ENCODE measurements at regions not wholly inside any gene's neighbourhood (a gene's known extent, or its start where the extent isn't known, plus 50 kb on each side); places are given as distances from the start of the nearest gene placed in this dataset.
"Not testable (repeated sequence)": the region's sequence is repeated elsewhere in the genome, so short reads cannot be mapped to it uniquely, and the experiment has no call there.

DNA sequence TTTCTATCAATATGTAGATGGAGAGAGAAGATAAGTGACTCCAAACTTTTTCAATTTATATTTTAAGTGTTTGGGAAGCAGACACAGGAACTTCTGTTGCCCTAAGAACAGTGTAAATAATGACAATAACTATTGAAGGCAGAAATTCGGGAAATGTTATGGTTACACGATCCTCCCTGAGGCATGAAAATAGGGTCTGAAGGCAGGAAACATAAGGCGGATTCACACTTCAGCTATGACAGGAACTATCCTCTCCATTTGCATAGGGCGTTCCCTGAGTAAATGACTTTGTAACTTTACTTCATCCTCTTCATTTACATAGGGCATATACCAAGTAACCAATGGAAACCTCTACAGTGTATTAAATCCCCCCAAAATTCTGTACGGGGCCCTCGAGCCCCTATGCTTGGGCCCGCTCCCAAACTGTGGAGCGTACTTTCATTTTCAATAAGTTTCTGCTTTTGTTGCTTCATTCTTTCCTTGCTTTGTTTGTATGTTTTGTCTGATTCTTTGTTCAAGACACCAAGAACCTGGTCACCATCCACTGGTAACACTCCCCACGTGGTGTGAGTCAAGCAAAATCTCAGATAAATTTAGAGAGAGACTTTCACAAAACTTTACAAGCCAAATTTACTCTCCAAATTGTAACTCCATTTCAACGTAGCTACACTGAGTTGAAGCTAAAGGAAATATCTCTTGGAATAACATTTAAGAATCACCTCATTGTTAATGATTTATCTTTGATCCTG lies 2504.3 kb downstream of the ARAP2 start:
- no peak overlapping the region for H3K4me3 ChIP-seq (ENCODE audit: low read length)
- H3K36me3 ChIP-seq (ENCODE audit: control insufficient read depth, insufficient read depth, low read length, severe bottlenecking) = no peaks in the 10 kb centered on the region
- H3K9ac ChIP-seq (ENCODE audit: low read length) = no peak overlapping the region
- H3K4me1 ChIP-seq (ENCODE audit: control insufficient read depth, insufficient read depth, low read length) = no peaks in the 10 kb centered on the region
- DNase-seq (ENCODE audit: low read depth) = no peak
- no peaks in the 10 kb centered on the region for H3K27me3 ChIP-seq (replicated peaks; ENCODE audit: control insufficient read depth, insufficient read depth, low read length)
- no peaks in the 10 kb centered on the region for H3K9me3 ChIP-seq (ENCODE audit: control insufficient read depth, low read length)

DNA sequence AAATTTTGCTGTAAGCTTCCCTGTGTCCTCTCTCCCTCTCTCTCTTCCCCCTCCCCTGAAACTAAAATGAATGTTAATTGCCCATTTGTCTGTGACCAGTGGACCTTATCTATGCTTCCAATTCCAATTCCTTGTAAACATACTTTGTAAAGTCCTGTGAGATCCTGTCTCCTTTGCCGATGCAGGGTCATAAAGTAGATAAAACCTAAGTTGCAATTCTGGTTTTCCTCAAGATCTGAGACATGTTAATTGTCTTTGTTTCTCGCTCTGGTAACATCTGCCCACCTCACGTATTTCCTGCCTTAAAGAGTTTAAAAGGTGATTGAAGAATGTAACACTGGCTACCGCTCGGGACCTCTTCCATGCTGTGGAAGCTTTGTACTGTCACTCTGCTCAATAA lies 2503.4 kb downstream of the ARAP2 start:
- DNase-seq (ENCODE audit: low read depth); H3K9me3 ChIP-seq (ENCODE audit: control insufficient read depth, low read length): not testable (repeated sequence)

DNA sequence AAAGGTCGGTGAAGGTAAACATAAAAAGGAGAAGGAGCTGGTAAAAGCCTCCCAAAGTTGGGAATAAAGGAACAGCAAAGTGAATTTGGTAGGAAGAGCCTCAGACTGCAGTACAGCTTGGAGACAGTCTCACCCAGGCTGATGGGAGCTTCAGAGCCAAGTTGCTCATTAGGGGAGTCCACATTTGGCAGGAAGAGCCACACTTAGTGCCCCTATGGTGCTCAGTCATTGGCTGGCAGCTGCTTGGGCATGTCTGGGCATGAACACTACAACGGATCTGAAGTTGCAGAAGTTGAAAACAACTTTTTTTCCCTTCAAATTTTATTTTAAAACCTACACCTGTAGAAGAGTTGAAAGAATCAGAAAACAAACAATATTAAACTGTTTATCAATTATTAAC lies 2497.3 kb downstream of the ARAP2 start:
- DNase-seq (ENCODE audit: low read depth) = no peak
- no peaks in the 10 kb centered on the region for H3K9me3 ChIP-seq (ENCODE audit: control insufficient read depth, low read length)
- peaks cover 3% of the 10 kb centered on the region for H3K4me1 ChIP-seq (ENCODE audit: control insufficient read depth, insufficient read depth, low read length)
- peak overlapping the region; percentile 41 for H3K4me3 ChIP-seq (ENCODE audit: low read length)
- no peaks in the 10 kb centered on the region for H3K27me3 ChIP-seq (replicated peaks; ENCODE audit: control insufficient read depth, insufficient read depth, low read length)
- no peaks in the 10 kb centered on the region for H3K36me3 ChIP-seq (ENCODE audit: control insufficient read depth, insufficient read depth, low read length, severe bottlenecking)
- no peak overlapping the region for H3K9ac ChIP-seq (ENCODE audit: low read length)

More for the DNA sequence above, 2503.4 kb downstream of the ARAP2 start:
- H3K27me3 ChIP-seq (replicated peaks; ENCODE audit: control insufficient read depth, insufficient read depth, low read length); H3K4me3 ChIP-seq (ENCODE audit: low read length); H3K36me3 ChIP-seq (ENCODE audit: control insufficient read depth, insufficient read depth, low read length, severe bottlenecking); H3K4me1 ChIP-seq (ENCODE audit: control insufficient read depth, insufficient read depth, low read length); H3K9ac ChIP-seq (ENCODE audit: low read length): not testable (repeated sequence)

DNA sequence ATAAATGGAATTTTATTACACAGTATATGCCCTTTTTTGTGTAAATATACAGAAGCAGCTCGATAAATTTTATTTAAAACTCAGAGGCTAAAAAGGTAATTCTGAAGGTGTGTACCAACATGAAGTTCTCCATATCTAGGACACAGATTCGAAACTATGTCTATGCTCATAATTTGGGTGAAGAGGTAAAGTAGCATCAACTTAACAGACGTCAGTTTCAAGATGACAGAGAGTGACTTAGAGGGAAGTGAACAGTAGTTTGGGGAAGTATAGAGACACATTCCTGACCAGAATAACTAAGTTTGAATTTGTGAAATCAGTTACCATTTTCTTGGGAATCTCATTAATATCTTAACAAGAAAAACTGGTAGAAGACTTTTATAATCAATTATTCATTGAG lies 2493.3 kb downstream of the ARAP2 start:
- no peaks in the 10 kb centered on the region for H3K9me3 ChIP-seq (ENCODE audit: control insufficient read depth, low read length)
- no peaks in the 10 kb centered on the region for H3K27me3 ChIP-seq (replicated peaks; ENCODE audit: control insufficient read depth, insufficient read depth, low read length)
- no peak overlapping the region for H3K4me3 ChIP-seq (ENCODE audit: low read length)
- H3K36me3 ChIP-seq (ENCODE audit: control insufficient read depth, insufficient read depth, low read length, severe bottlenecking) = no peaks in the 10 kb centered on the region
- H3K4me1 ChIP-seq (ENCODE audit: control insufficient read depth, insufficient read depth, low read length) = peaks cover 3% of the 10 kb centered on the region
- DNase-seq (ENCODE audit: low read depth) = no peak
- H3K9ac ChIP-seq (ENCODE audit: low read length) = no peak overlapping the region

DNA sequence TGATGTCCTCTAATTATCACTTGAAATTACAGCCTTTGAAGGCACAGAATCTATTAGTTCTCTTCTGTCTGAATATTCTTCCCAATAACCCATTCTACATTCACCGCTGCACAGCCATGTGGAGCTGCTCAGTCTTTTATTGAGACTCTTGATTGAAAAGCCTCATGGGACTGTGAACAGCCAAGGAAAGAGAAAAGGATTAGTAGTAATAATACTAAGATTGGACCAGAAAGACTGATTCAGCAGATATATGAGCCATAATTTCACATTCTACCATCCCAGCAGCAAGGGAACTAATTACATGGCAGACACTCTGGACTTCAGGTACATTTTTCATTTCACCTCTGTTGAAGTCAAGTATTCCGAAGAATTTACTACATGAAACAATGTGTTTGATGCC lies 2471.7 kb downstream of the ARAP2 start:
- Histone ChIP-seq H3K9ac (ENCODE audit: low read length) (no peak overlapping the region), H3K27me3 (replicated peaks; ENCODE audit: control insufficient read depth, insufficient read depth, low read length) (no peaks in the 10 kb centered on the region), H3K4me1 (ENCODE audit: control insufficient read depth, insufficient read depth, low read length) (no peaks in the 10 kb centered on the region), H3K9me3 (ENCODE audit: control insufficient read depth, low read length) (peaks cover 5% of the 10 kb centered on the region), H3K36me3 (ENCODE audit: control insufficient read depth, insufficient read depth, low read length, severe bottlenecking) (no peaks in the 10 kb centered on the region), H3K4me3 (ENCODE audit: low read length) (no peak overlapping the region)
- DNase-seq (ENCODE audit: low read depth) = no peak

DNA sequence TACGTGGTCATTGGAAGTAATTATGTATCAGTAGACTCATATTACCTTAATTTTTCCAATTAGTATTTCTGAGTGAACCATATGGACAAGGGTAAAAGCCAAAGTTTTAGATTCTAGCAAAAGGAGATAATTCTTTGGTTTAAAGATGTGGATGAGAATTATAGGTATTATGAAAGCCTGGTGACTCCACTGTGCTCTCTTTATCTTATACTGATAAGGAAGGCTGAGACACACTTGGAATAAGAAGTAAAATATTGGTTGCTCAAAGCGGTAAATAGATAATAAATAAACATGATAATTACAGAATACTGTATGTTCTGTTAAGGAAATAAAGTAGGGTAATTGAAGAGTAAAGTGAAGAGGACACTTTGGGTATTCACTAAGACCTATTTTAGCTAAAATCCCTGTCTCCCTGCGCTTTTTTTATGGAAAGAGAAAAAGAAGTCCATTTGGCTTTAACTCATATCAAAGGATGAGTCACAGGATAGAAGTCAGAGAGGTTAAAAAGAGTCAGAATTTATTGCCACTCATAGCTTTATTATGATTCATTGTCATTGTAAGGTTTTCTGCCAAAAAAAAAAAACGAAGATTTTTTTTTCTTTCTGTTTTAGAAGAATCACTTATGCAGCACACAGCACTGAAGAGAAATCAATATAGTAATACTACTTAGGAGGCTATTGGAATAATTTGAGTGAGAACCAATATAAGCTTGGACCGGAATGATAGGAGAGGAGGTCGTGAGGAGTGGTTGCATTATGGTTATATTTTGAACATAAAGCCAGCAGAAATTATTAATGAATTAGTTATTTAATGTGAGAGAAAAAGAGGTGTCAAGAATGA lies 2463.1 kb downstream of the ARAP2 start:
- peak; percentile 30 for DNase-seq (ENCODE audit: low read depth)
- no peak overlapping the region for H3K9ac ChIP-seq (ENCODE audit: low read length)
- H3K27me3 ChIP-seq (replicated peaks; ENCODE audit: control insufficient read depth, insufficient read depth, low read length) = no peaks in the 10 kb centered on the region
- H3K4me1 ChIP-seq (ENCODE audit: control insufficient read depth, insufficient read depth, low read length) = peaks cover 17% of the 10 kb centered on the region
- H3K4me3 ChIP-seq (ENCODE audit: low read length) = no peak overlapping the region
- no peaks in the 10 kb centered on the region for H3K36me3 ChIP-seq (ENCODE audit: control insufficient read depth, insufficient read depth, low read length, severe bottlenecking)
- H3K9me3 ChIP-seq (ENCODE audit: control insufficient read depth, low read length) = no peaks in the 10 kb centered on the region

DNA sequence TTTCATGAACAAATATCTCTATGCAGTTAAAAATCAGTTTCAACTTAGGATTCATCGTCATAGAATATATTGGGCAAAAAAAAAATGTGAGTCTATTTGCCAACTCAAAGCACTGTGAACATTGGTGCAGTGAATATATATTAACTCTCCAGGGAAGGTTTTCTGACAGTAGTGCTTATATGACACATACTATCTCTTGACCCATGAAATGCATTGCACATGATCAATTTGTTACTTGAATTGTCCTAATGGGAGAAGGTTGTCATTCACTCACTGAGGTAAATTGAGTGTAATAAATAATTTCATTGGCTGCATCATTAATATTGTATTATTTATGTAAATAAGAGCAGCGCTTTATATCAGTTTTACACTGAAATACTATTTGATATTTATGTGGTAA lies 2458.5 kb downstream of the ARAP2 start:
- Histone ChIP-seq H3K36me3 (ENCODE audit: control insufficient read depth, insufficient read depth, low read length, severe bottlenecking) (no peaks in the 10 kb centered on the region), H3K9me3 (ENCODE audit: control insufficient read depth, low read length) (no peaks in the 10 kb centered on the region), H3K4me1 (ENCODE audit: control insufficient read depth, insufficient read depth, low read length) (peaks cover 7% of the 10 kb centered on the region), H3K9ac (ENCODE audit: low read length) (no peak overlapping the region), H3K4me3 (ENCODE audit: low read length) (no peak overlapping the region), H3K27me3 (replicated peaks; ENCODE audit: control insufficient read depth, insufficient read depth, low read length) (no peaks in the 10 kb centered on the region)
- DNase-seq (ENCODE audit: low read depth) = no peak

DNA sequence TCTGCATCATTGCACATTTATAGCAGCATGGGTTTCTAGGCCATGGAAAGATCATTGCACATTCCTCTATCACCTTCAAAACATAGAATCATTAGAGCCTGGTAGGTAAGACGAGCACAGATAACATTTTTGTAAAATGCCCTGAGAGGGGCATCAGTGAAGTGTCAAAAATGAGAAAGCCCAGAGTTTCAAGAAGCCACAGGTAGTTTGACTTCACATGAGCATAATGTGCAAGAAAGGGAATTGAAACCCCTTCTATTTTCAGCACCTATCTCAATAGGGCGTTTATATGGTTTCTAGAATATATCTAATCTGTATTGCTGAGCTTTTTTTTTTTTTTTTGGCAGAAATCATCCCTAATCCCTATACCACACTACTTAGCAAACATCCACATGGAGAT lies 2441.7 kb downstream of the ARAP2 start:
- H3K4me3 ChIP-seq (ENCODE audit: low read length) = no peak overlapping the region
- no peaks in the 10 kb centered on the region for H3K27me3 ChIP-seq (replicated peaks; ENCODE audit: control insufficient read depth, insufficient read depth, low read length)
- no peaks in the 10 kb centered on the region for H3K4me1 ChIP-seq (ENCODE audit: control insufficient read depth, insufficient read depth, low read length)
- no peaks in the 10 kb centered on the region for H3K36me3 ChIP-seq (ENCODE audit: control insufficient read depth, insufficient read depth, low read length, severe bottlenecking)
- H3K9ac ChIP-seq (ENCODE audit: low read length) = no peak overlapping the region
- DNase-seq (ENCODE audit: low read depth) = no peak
- H3K9me3 ChIP-seq (ENCODE audit: control insufficient read depth, low read length) = no peaks in the 10 kb centered on the region

DNA sequence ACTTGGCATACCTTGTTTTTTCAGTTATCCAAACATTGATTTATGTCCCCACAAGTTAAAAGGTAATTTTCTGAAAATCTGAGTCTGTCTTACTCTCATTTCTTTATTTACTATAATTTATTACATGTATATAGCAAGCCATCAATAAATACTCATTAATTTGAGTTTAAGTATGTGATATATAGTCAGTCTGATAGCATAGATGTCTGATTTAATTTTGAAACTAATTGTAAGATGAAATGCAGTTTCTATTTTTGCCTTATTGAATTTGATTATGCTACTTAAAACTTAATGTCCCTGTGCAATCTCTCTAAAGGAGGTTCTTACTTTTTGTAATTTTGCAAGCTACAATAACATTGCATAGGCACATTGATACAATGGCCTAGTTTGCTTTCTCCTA lies 2418.6 kb downstream of the ARAP2 start:
- no peak overlapping the region for H3K4me3 ChIP-seq (ENCODE audit: low read length)
- H3K36me3 ChIP-seq (ENCODE audit: control insufficient read depth, insufficient read depth, low read length, severe bottlenecking) = no peaks in the 10 kb centered on the region
- H3K9ac ChIP-seq (ENCODE audit: low read length) = no peak overlapping the region
- H3K9me3 ChIP-seq (ENCODE audit: control insufficient read depth, low read length) = no peaks in the 10 kb centered on the region
- no peaks in the 10 kb centered on the region for H3K4me1 ChIP-seq (ENCODE audit: control insufficient read depth, insufficient read depth, low read length)
- DNase-seq (ENCODE audit: low read depth) = no peak
- no peaks in the 10 kb centered on the region for H3K27me3 ChIP-seq (replicated peaks; ENCODE audit: control insufficient read depth, insufficient read depth, low read length)

DNA sequence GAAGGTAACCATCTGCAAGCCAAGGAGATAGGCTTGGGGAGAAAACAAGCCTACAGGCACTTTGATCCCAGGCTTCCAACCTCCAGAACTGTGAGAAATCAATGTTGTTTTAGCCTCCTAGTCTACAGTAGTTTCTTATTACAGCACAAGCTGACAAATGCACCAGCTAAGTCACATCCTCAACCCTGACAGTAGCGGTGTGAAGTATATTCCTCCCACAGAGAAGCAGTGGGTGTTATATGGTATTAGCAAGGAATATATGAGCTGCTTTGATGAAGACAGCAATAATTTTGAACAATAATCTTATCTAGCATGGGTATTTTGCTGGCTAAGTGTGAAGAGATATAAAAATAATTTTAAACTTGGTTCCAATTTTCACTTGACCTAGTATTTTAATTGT lies 2415.0 kb downstream of the ARAP2 start:
- H3K4me3 ChIP-seq (ENCODE audit: low read length); H3K4me1 ChIP-seq (ENCODE audit: control insufficient read depth, insufficient read depth, low read length); H3K27me3 ChIP-seq (replicated peaks; ENCODE audit: control insufficient read depth, insufficient read depth, low read length); DNase-seq (ENCODE audit: low read depth); H3K9me3 ChIP-seq (ENCODE audit: control insufficient read depth, low read length); H3K36me3 ChIP-seq (ENCODE audit: control insufficient read depth, insufficient read depth, low read length, severe bottlenecking); H3K9ac ChIP-seq (ENCODE audit: low read length): not testable (repeated sequence)

DNA sequence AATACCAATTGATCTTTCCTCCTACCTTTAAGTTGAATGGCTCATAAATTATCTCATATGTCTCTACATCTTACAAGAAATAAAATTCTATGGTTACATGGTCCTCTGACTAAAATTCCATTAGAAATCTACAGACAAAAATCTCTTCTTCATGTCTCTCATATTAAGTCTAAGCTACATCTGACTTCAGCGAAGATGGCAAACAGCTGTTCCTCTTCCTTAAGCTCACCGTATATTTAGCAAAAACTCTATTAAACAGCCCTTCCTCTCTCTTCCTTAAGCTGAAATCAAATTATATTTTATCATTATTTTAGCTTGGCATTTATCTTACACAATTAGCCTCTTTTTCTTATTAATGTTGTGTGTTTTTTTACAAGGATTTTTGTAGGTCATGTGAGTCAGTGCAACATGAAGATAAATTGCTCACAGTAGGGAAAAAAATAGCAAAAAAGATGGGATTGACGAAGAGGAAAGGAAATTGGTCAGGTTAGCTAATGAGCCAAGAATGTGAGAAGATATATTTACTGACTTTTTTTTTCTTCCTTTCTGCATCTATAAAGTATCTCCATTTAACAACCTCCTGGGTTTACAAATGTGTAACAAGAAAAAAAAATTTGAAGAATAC lies 2412.8 kb downstream of the ARAP2 start:
- Histone ChIP-seq H3K4me3 (ENCODE audit: low read length) (no peak overlapping the region), H3K9ac (ENCODE audit: low read length) (no peak overlapping the region), H3K4me1 (ENCODE audit: control insufficient read depth, insufficient read depth, low read length) (peaks cover 4% of the 10 kb centered on the region), H3K27me3 (replicated peaks; ENCODE audit: control insufficient read depth, insufficient read depth, low read length) (no peaks in the 10 kb centered on the region), H3K9me3 (ENCODE audit: control insufficient read depth, low read length) (no peaks in the 10 kb centered on the region), H3K36me3 (ENCODE audit: control insufficient read depth, insufficient read depth, low read length, severe bottlenecking) (no peaks in the 10 kb centered on the region)
- no peak for DNase-seq (ENCODE audit: low read depth)

Measured in adipocyte (in vitro differentiated cells).